ENCODE measurements at regions not wholly inside any gene's neighbourhood (a gene's known extent, or its start where the extent isn't known, plus 50 kb on each side); places are given as distances from the start of the nearest gene placed in this dataset.

DNA sequence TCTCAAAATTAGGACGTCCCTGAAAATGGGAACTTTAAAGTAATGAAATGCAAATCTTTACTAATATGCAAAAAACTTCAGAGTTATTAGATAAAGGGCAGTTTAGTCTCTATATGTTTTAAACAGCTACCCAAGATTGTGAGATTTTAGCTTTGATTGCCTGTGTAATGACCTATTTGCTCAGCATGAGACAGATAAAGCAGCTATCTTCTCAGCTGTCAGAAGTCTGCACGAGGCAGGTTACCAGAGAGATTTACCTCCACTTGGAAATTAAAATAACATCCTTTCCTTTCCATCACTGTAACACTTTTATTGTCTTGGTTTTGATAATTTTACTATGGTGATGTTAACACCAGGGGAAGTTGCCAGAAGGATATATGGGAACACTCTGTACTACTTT is 436.6 kb upstream of the OPRM1 start:
- no peak overlapping the region for H3K4me3 ChIP-seq (ENCODE audit: low read depth, low read length)
- DNase-seq (ENCODE audit: low read depth, low spot score) = no peak
- TF ChIP-seq CTCF (IDR thresholded peaks at IDR 0.05; ENCODE audit: insufficient read depth, low read length, missing control alignments) = no peak
- CTCF ChIA-PET = no interaction called here
- POLR2A ChIA-PET = no interaction called here

DNA sequence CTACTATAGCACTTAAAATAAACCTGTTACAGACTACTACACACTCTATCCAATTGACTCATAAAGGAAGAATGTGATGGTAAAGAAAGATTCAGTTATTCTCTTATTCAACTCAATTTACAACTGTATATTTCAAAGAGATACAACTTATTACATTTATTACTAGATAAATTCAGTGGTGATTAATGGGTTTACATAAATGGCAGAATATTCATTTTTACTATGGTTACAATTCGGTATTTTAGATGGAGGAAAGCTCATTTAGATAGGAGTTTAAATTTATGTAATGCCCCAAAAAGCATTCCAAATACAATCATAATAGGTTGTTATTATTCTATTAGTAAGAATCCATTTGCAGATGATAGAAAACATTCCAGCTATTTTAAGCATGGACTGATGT is 439.1 kb upstream of the OPRM1 start:
- ChIA-PET POLR2A (no interaction called here), CTCF (no interaction called here)
- H3K4me3 ChIP-seq (ENCODE audit: low read depth, low read length) = no peak overlapping the region
- TF ChIP-seq CTCF (IDR thresholded peaks at IDR 0.05; ENCODE audit: insufficient read depth, low read length, missing control alignments) = no peak
- DNase-seq (ENCODE audit: low read depth, low spot score) = no peak

- H3K4me3 ChIP-seq (ENCODE audit: low read depth, low read length) = no peak overlapping the region
- no peak for DNase-seq (ENCODE audit: low read depth, low spot score)
- POLR2A ChIA-PET = no interaction called here
- CTCF ChIA-PET = no interaction called here
- TF ChIP-seq CTCF (IDR thresholded peaks at IDR 0.05; ENCODE audit: insufficient read depth, low read length, missing control alignments) = no peak
Measured at GRCh38 chr6:153595903-153596302, 443.1 kb upstream of the OPRM1 start.

- CTCF ChIA-PET = no interaction called here
- DNase-seq (ENCODE audit: low read depth, low spot score) = no peak
- no peak for TF ChIP-seq CTCF (IDR thresholded peaks at IDR 0.05; ENCODE audit: insufficient read depth, low read length, missing control alignments)
- POLR2A ChIA-PET = no interaction called here
- H3K4me3 ChIP-seq (ENCODE audit: low read depth, low read length) = no peak overlapping the region
Measured at GRCh38 chr6:153594871-153595270, 444.2 kb upstream of the OPRM1 start.

- ChIA-PET CTCF (no interaction called here), POLR2A (no interaction called here)
- DNase-seq (ENCODE audit: low read depth, low spot score) = no peak
- H3K4me3 ChIP-seq (ENCODE audit: low read depth, low read length) = no peak overlapping the region
- no peak for TF ChIP-seq CTCF (IDR thresholded peaks at IDR 0.05; ENCODE audit: insufficient read depth, low read length, missing control alignments)
Measured at GRCh38 chr6:153591159-153591558, 447.9 kb upstream of the OPRM1 start.

DNA sequence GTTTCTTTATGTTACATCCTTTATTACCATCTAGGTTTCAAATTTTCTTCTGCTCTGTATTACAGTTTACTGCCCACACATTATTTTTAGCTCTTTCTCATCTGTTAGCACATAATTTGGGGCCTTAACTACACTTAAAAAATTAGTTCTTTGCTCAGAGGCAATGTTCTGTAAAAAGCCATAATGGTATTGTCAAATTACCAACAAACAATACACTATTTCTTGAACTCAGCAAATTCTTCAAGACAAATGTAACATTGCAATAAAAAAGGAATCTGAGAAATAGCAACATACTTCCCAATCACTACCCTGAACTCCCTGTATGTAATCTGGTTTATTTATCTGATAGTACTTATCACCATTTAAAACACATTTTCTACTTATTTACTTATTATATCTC is 448.6 kb upstream of the OPRM1 start:
- no peak for TF ChIP-seq CTCF (IDR thresholded peaks at IDR 0.05; ENCODE audit: insufficient read depth, low read length, missing control alignments)
- CTCF ChIA-PET = no interaction called here
- no peak for DNase-seq (ENCODE audit: low read depth, low spot score)
- H3K4me3 ChIP-seq (ENCODE audit: low read depth, low read length) = no peak overlapping the region
- POLR2A ChIA-PET = no interaction called here

Measured in AG04449 (cell line).